HG03066 (cell line): ENCODE measurements at regions not wholly inside any gene's neighbourhood (a gene's known extent, or its start where the extent isn't known, plus 50 kb on each side); places are given as distances from the start of the nearest gene placed in this dataset.

ENCODE experiments used
- ATAC-seq: cut with Tn5 transposase; IDR thresholded peaks from one replicate; pipeline ENCODE4 v1.9.1; 2021; ENCODE audit warnings: low read depth; ENCODE audit not compliant: unreplicated experiment

- no peak for ATAC-seq
Measured at GRCh38 chr1:201609661-201610318, 70.9 kb downstream of the NAV1 start.

DNA sequence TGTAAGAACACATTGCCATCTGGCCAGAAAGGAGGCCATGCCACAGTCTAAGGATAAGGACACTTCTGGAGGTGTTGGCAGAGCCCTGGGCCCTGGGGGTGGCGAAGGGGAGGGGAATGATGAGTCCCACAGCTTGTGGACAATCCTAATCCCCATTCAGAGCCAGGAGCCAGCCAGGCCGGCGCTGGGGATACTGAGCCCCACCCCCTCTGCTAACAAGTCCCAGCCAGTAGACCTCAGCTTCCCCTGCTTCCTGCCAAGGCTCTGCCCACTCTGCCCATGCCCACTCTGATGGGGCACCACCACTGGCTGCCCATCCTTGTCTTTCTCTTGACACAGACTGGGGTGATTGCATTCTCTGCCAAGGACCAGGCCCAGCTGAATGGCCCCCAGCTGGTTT is 71.9 kb downstream of the NAV1 start:
- ATAC-seq, result no peak

DNA sequence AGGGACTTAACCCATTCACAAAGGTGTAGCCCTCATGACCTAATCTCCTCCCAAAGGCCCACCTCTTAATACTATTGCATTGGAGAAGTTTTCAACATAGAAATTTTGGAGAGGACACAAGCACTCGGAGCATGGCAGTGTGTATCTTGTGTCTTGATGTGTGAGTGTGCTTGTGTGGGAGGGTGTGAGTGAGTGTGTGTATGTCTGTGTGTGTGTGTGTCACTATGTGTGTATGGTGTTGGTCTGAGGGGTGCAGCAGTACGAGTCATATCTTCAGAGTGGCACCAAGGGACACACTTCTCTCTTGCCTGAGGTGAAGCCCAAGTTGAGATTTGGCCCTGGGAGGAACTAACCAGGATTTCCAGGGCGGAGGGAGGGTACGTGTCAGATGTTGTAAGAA is 73.7 kb downstream of the NAV1 start:
- no peak for ATAC-seq

- no peak for ATAC-seq
Measured at GRCh38 chr1:201614262-201615015, 75.5 kb downstream of the NAV1 start.

DNA sequence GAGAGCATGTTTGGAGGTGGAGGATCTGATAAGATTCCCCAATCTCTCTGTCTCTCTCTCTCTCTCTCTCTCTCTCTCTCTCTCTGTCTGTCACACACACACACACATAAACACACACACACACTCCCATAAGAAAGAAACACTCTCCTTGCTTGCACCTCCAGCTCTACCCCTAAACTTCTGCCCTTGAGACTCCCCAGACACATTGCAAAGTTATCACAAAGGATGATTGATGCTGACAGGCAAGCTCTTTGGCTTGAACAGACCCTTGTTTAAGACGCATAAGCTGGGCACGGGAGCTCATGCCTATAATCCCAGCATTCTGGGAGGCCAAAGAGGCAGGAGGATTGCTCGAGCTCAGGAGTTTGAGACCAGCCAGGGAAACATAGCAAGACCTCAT is 78.2 kb downstream of the NAV1 start:
- ATAC-seq, result no peak

DNA sequence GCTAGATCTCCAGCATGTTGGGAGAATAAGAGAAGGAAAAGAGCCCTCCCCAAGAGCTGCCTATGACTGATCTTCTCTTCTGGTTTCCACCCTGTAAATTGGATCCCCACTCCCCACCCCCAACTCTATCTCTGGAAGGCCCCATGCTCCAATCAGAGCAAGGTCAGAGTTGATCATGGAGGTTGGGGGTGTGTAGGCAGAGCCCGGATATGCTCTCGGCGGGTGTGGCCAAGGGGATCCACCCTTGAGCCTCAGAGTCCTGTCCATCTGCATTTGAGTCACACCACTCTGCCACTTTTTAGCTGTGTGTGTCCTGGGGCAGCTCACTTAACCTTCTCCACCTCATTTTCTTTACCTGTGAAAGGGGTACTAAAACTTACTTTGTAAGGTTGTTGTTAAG is 79.5 kb downstream of the NAV1 start:
- no peak for ATAC-seq

DNA sequence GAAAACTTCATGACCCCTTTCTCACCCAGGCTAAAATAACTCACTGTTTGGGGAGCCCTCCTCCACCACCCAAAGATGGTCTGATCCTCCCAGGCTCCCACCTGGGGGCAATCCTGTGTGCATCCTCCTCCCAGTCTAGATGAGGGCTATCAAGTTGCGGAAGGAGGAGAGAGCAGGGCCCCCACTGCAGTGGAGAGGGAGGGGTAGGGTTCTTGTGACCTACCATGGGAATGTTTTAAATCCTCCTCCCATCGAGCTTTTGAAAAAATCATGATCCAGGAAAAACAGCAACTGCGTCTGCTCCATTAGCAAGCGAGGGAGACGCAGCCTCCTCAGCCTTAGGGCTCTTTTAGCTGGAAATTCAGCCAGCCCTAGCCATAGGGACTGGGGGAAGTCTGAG is 80.0 kb downstream of the NAV1 start:
- no peak for ATAC-seq

DNA sequence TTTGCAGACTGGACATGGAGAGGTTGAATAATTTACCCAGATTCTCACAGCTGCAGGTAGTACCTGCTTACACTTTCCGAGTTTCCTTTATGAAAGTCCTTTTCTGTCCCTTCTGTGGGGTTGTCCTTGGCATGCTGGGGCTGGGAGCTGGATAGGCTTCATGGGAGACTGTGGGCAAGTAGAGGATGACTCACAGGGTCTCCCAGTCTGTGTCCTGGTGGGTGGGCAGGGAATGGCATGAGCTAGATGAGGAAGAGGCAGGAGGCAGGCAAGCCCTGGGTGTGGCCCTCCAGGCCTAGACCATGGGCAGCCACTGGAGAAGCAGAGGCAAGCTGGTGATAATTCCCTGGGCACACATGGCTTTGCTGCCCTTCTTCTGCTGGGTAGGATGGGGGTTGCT is 80.6 kb downstream of the NAV1 start:
- ATAC-seq, result no peak

DNA sequence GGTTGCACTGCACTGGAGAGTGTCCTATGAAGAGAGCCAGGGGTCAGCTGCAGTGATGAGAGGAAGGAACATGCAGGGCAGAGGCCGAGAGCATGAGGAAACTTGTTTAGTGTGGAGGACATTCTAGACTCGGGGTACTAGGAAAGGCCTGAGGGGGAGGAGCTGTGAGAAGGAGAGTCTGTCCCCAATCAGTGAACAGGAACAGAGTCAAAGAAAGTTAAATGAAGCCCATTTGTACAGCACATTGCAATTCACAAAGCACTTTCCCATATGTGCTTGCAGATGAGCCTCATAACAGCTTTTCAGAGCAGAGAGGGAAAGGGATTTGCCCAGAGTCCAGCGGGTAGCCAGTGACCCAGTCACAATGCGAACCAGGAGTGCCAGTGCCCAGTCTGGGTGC is 83.4 kb downstream of the NAV1 start:
- no peak for ATAC-seq

DNA sequence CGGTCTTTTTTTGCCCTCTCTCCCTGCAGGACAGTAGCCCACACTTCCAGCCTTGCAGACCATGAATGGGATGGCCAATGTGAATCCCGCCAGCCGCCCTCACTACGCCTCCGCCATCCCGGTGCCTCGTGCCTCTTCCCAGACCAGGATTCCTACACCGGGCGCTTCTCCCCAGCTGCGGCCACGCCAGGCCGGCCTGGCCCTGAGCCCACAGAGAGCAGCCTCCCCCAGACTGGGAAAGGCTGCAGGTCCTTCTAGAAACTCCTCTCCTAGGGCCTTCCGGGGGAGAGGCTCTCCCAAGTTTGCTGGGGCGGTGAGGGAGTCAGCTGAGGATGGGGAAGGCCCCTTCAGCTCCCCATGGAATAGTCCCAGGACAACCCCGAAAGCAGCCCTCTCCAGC is 83.9 kb downstream of the NAV1 start:
- no peak for ATAC-seq

GRCh38 chr1:201624741-201625225 is 85.9 kb downstream of the NAV1 start:
- ATAC-seq, result no peak

GRCh38 chr1:201625226-201625761 is 86.4 kb downstream of the NAV1 start:
- no peak for ATAC-seq

GRCh38 chr1:201625851-201626251 is 86.9 kb downstream of the NAV1 start:
- ATAC-seq, result no peak

DNA sequence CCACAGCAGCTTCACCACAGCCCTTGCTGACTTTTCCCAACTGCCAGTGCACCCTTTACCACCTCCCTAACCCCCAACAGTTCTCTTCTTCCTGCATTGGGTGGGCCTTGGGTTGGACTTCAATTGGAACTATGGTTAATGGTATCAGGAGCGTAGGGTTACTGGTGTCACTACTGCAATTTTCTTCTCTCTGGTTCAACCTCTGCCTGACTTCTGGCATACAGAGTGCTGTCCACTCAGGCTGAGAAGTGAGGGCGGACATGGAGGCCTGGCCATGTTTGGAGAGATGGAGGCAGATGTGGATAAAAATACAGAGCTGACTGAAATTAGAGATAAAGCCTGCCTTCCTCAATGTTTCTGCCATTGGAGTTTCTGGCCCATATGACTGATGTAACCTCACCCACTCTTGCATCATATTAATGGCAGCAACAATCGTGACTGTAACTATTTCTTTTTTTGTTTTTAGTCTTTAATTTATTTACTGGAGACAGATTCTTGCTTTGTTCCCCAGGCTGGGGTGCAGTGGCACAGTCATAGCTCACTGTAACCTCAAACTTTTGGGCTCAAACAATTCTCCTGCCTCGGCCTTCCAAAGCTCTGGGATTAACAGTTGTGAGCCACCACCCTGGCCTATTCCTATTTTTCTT is 87.8 kb downstream of the NAV1 start:
- ATAC-seq, result no peak

DNA sequence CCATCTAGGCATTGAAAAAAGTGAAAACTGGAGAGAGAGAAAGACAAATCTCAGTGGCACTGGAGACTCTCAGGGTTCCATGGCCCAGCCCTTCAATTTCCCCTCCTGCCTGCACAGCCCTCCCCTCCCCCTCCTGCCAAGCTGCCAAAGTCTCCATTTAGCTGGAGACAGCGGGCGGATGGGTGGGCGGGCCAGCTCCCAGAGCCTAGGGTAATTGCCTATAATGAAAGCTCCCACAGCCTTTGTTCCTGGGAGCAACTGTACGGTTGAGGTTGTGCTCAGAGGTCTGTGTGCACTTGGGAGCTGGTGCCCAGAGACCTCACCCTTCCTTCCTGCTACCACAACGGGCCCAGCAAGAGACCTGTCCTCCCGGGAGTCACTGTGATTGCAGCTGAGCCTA is 89.6 kb downstream of the NAV1 start:
- no peak for ATAC-seq

DNA sequence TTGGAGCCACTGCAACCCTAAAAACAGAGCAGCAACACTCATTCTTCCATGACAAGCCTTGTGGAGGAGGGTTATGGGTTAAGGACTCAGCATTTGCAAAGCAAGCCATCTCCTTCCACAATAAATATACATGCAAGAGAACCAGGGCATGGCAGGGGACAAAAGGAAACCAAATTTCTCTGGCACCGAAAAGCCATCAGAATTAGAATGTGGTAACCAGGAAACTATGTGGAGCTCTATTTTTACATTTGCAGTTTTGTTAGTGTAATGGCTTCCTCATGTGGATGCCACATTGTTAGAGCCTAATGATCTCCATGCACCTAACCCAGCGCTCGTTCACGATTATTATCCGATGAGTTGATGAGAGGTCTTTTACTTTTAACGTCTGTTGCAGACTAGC is 91.7 kb downstream of the NAV1 start:
- ATAC-seq, result no peak

DNA sequence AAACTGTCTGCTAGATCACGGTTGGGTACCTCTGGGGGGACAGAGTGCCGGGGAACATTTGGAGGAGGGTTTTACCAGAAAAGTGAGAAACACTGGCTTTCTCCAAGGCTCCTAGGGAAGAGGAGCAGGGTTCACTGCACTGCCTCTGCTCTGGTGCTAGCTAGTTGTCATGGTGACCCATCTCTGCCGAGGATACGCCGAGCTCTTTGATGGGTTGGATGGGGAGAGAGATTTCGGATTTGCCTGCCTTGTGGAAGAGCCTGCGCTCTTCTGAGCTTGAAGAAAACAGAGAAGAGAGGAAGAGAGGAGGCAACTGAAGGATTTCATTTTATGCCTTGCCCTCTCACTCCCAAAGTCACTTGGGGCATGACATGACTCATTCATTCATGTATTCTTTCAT is 92.1 kb downstream of the NAV1 start:
- ATAC-seq, result no peak

DNA sequence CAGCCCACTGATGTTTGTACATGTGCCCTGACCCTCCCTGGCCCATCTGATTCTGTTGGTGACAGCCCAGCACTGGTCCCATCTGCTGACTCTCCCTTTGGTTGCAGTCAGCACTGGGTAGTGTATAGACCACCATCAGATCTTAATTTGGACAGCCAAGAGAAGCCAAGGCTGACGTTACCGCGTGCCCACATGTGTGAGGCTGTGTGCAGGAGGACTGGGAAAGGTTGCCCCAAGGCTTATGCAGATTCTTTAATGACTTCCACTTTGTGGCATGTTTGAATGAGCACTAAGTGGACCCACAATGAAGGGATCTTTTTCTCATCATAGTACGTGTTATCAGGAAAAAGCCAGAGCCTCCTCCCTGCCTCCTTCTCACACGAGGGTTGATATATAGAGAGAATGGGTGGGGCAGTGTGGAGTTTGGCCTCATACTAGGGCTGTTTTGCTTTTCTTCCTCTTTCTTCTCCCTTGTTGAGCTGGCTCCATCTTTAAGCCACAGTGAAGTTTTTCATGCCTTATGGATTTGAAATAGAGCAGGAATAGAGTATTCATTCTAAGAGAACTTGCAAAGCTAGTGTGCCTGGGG is 93.5 kb downstream of the NAV1 start:
- no peak for ATAC-seq

- no peak for ATAC-seq
Measured at GRCh38 chr1:201633297-201633696, 94.4 kb downstream of the NAV1 start.

DNA sequence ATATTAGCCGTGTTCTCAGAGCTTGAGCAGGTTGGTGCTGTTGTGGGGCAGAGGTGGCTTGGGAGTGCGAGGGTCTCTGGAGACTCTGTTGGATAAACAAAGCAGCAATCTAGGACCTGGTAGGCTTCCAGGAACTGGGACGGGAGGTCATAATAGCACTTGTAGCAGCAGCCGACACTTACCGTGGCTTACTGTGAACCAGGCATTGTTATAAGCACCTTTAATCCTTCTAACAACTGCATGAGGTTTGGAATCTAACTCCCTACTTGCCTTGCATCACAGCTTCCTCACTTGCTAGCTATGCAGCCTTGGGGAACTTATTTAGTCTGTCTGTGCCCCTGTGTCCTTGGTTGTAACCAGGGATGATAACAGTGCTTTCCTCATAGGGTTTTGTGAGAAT is 94.9 kb downstream of the NAV1 start:
- no peak for ATAC-seq

GRCh38 chr1:201634261-201634660 is 95.3 kb downstream of the NAV1 start:
- ATAC-seq, result no peak
